Ascending aorta (tissue), 2 donors: ENCODE measurements at regions not wholly inside any gene's neighbourhood (a gene's known extent, or its start where the extent isn't known, plus 50 kb on each side); places are given as distances from the start of the nearest gene placed in this dataset.

Source experiments
- DNase-seq, 2 donors: peaks; one replicate each; pipeline ENCODE4 v3.0.0-alpha.2; 2019; ENCODE audit warnings: low spot score in 2 of 2
- H3K27ac ChIP-seq, 2 donors: fragments of 200-600 bp; sonication (generic); one replicate each; pipeline ENCODE4 v1.5.1; 2016 to 2017; ENCODE audit warnings: mild to moderate bottlenecking in 1 of 2
- H3K27me3 ChIP-seq: fragments of 200-600 bp; sonication (generic); one replicate; pipeline ENCODE4 v1.5.1; 2017
- H3K36me3 ChIP-seq, 2 donors: fragments of 200-600 bp; sonication (generic); one replicate each; pipeline ENCODE4 v1.5.1; 2016
- H3K4me1 ChIP-seq, 2 donors: fragments of 200-600 bp; sonication (generic); one replicate each; pipeline ENCODE4 v1.5.1; 2016 to 2017; ENCODE audit warnings: mild to moderate bottlenecking in 1 of 2
- H3K4me3 ChIP-seq, 2 donors: fragments of 200-600 bp; sonication (generic); one replicate each; pipeline ENCODE4 v1.5.1; 2016 to 2017; ENCODE audit warnings: mild to moderate bottlenecking in 1 of 2
- H3K9me3 ChIP-seq, 2 donors: fragments of 200-600 bp; sonication (generic); one replicate each; pipeline ENCODE4 v1.5.1; 2016
- intact Hi-C: fragments of 100-400 bp; cut with DNase I; formaldehyde crosslinking; loops from one replicate; pipeline ENCODE4 v1.15.1; 2023
- TF ChIP-seq, protein P1 (sequence below), 3 experiments: fragments of 200-600 bp in 2 of 3; fragments of 450-650 bp in 1 of 3; sonication (generic) in 2 of 3; IDR thresholded peaks; one replicate each; pipeline ENCODE4 v1.5.1; 2016 to 2019; ENCODE audit warnings: antibody characterized with exemption in 3 of 3, mild to moderate bottlenecking in 1 of 3, moderate library complexity in 1 of 3

DNA sequence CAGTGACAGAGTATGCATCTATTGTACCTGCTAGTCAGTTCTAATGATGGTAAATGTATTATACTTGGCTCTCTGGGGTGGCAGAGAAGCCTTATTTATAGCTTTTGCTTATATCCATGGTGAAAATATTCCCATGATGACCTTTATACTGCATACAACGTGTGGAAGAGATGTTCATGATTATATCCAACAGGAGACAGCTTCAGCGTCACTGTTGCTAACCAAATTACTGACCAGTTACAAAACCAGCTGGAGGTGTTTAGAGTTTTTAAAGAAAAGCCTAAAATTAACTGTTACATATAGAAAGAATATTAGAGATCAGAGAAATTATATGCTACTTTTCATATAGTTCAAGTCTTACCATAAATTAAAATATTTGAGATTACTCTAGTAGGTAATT is 280.8 kb downstream of the ETV1 start:
- DNase-seq = no peak
- H3K4me3 ChIP-seq = no peak overlapping the region
- no peak overlapping the region for H3K27ac ChIP-seq
- no peaks in the 10 kb centered on the region for H3K27me3 ChIP-seq
- no peaks in the 10 kb centered on the region for H3K36me3 ChIP-seq
- no peaks in the 10 kb centered on the region for H3K4me1 ChIP-seq
- intact Hi-C loops = no loop called here
- no peaks in the 10 kb centered on the region for H3K9me3 ChIP-seq
- TF ChIP-seq, protein P1, sequence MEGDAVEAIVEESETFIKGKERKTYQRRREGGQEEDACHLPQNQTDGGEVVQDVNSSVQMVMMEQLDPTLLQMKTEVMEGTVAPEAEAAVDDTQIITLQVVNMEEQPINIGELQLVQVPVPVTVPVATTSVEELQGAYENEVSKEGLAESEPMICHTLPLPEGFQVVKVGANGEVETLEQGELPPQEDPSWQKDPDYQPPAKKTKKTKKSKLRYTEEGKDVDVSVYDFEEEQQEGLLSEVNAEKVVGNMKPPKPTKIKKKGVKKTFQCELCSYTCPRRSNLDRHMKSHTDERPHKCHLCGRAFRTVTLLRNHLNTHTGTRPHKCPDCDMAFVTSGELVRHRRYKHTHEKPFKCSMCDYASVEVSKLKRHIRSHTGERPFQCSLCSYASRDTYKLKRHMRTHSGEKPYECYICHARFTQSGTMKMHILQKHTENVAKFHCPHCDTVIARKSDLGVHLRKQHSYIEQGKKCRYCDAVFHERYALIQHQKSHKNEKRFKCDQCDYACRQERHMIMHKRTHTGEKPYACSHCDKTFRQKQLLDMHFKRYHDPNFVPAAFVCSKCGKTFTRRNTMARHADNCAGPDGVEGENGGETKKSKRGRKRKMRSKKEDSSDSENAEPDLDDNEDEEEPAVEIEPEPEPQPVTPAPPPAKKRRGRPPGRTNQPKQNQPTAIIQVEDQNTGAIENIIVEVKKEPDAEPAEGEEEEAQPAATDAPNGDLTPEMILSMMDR (IDR thresholded peaks at IDR 0.05) = no peak

DNA sequence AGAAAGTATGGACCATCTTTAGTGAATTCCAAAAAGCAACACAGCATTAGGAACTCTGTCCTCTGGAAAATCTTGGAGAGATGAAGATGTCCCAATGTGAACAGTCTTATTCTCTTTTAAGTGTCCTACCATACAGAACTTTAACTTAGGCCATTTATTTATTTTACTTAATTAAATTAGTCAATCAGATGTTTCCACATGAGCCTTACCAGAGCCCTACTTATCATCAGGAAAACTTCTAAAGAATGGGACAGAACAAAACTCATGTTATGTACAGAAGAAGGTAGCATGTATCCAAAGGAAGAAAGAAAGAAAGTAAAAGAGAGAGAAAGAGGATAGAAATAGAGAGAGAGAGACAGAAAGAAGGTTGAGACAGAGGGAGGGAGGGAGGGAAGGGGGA is 276.4 kb downstream of the ETV1 start:
- Histone ChIP-seq H3K4me1 (no peaks in the 10 kb centered on the region), H3K36me3 (no peaks in the 10 kb centered on the region), H3K27ac (no peak overlapping the region), H3K27me3 (no peaks in the 10 kb centered on the region), H3K9me3 (no peaks in the 10 kb centered on the region), H3K4me3 (no peak overlapping the region)
- TF ChIP-seq, protein P1 (IDR thresholded peaks at IDR 0.05) = no peak
- DNase-seq = no peak
- intact Hi-C loops = no loop called here

DNA sequence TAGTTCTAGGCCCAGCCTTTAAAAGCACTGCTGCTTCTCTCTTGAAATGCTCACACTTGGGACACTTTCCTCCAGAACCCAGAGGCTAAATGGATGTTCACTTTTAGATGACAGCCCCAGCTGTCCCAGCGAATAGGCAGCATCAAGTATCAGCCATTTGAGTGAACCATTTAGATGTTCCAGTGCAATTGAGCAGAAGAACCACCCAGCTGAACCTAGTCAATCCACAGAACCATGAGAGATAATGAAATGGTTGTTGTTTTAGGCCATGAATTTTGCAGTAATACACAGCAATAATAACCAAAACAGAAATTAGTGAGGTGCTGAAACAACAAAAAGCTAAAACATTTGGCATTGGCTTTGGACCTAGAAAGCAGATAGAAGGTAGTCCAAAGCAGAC is 273.9 kb downstream of the ETV1 start:
- DNase-seq = no peak
- TF ChIP-seq, protein P1 (IDR thresholded peaks at IDR 0.05) = no peak
- Histone ChIP-seq H3K4me1 (no peaks in the 10 kb centered on the region), H3K27ac (no peak overlapping the region), H3K36me3 (no peaks in the 10 kb centered on the region), H3K4me3 (no peak overlapping the region), H3K9me3 (no peaks in the 10 kb centered on the region), H3K27me3 (no peaks in the 10 kb centered on the region)
- intact Hi-C loops = no loop called here

DNA sequence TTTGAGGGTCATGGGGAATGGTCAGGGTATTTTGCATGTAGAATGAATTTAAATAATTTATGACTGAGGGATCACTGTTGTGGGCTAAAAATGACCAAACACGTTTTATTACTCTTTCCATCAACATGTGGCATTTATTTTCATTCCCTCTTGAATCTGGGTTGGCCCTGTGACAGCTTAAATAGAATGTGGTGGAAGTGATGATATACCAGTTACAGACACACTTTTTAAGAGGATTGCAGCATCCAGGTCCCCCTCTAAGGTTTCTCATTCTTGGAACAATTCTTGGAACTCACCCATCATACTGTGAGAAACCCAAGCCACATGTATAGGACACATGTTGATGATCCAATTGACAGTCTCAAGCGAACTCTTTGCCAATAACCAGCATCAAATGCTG is 272.4 kb downstream of the ETV1 start:
- Histone ChIP-seq H3K9me3 (no peaks in the 10 kb centered on the region), H3K27ac (no peak overlapping the region), H3K36me3 (no peaks in the 10 kb centered on the region), H3K4me1 (no peaks in the 10 kb centered on the region), H3K27me3 (no peaks in the 10 kb centered on the region), H3K4me3 (no peak overlapping the region)
- intact Hi-C loops = no loop called here
- DNase-seq = no peak
- TF ChIP-seq, protein P1 (IDR thresholded peaks at IDR 0.05) = no peak

DNA sequence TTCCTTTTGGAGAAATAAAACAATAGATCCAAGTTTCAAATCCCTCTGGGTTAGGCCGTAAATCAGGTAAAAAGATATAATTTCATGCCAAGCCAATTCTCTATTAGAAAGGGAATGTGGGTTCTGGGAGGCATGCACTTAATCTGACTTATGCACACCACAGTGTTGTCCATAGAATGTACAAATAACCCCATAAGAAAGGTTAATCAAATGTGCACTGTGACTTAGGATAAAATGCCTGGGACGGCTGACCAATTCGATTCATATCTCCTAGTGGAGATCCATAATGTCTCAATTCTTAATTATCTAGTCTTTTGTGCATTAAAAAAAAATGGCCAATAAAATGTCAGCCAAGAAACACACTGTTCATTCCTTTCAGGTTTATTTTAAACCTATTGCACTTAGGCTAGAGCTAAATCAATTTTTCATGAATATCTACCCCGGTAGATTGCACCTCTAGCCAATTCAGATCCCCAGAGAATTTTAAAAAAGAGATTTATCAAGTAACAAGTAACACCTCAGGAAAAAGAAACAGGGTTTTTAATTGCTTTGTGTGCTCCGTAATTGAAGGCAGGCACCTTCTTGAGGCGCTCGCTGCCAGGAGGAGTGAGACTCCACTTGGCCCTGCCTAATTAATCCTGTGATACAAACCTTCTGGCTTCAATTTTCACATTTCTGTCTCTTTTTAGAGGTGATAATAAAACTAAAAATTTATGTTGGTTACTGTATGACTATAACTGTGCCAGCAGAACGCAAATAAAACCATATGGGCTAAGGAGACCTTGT is 265.1 kb downstream of the ETV1 start:
- intact Hi-C loops = no loop called here
- H3K36me3 ChIP-seq = no peaks in the 10 kb centered on the region

More for the DNA sequence above, 265.1 kb downstream of the ETV1 start:
- Histone ChIP-seq H3K4me1 (no peaks in the 10 kb centered on the region), H3K9me3 (no peaks in the 10 kb centered on the region), H3K27ac (no peak overlapping the region), H3K27me3 (no peaks in the 10 kb centered on the region), H3K4me3 (no peak overlapping the region)
- TF ChIP-seq, protein P1 (IDR thresholded peaks at IDR 0.05) = no peak
- DNase-seq = no peak
